HCT116 (cell line): ENCODE measurements at regions not wholly inside any gene's neighbourhood (a gene's known extent, or its start where the extent isn't known, plus 50 kb on each side); places are given as distances from the start of the nearest gene placed in this dataset.

Source experiments
- ATAC-seq: fragments of 200-7000 bp; cut with Tn5 transposase; 2 replicates; pipeline ENCODE4 v1.9.1; 2020; ENCODE audit warnings: mild to moderate bottlenecking, moderate library complexity
- BruUV-seq: library from RNA; stranded (reverse); fragments of 400-500 nt; replicated peaks from 2 replicates; lab custom pipeline; 2021; lab: Mats Ljungman, UMichigan
- CTCF ChIA-PET: fragments of 300-600 bp; sonication (Branson Sonifier 250); formaldehyde crosslinking; loops from one replicate; lab custom pipeline; 2021; ENCODE audit warnings: antibody characterized with exemption; lab: Charles Lee
- POLR2A ChIA-PET: fragments of 300-600, 350-600 bp; sonication (Branson Sonifier 250); formaldehyde crosslinking; loops from one replicate; lab custom pipeline; 2021; ENCODE audit warnings: antibody characterized with exemption; lab: Charles Lee
- RAD21 ChIA-PET, 2 experiments: fragments of 300-600 bp; sonication (Branson Sonifier 250); formaldehyde crosslinking; loops; one replicate each; lab custom pipeline; 2023; ENCODE audit warnings: low total read pairs in 2 of 2; ENCODE audit not compliant: uncharacterized antibody in 2 of 2, unreplicated experiment in 2 of 2, low non-redundant PET in 1 of 2; lab: Charles Lee
- DNase-seq: peaks from one replicate; pipeline ENCODE4 v3.0.0-alpha.2; 2010; ENCODE audit warnings: low read depth, low spot score
- H2AFZ ChIP-seq: fragments of 200-600 bp; shearing (Covaris generic), sonication (generic); 2 replicates; pipeline ENCODE4 v1.6.1; 2017; ENCODE audit warnings: low read depth, mixed run types, mixed read lengths, antibody characterized with exemption, low read length; ENCODE audit not compliant: poor library complexity, severe bottlenecking
- H3K27ac ChIP-seq: 2 replicates; pipeline ENCODE4 v1.5.1; 2012; ENCODE audit warnings: low read depth, low read length
- H3K27me3 ChIP-seq: fragments of 200-600 bp; sonication (generic); 2 replicates; pipeline ENCODE4 v1.6.1; 2016; ENCODE audit warnings: mixed run types, low read length, mixed read lengths; ENCODE audit not compliant: insufficient read depth
- H3K36me3 ChIP-seq, 2 experiments: fragments of 200-500 bp in 1 of 2; fragments of 200-600 bp in 1 of 2; sonication (Bioruptor generic) in 1 of 2; sonication (generic) in 1 of 2; 2 replicates each; pipeline versions ENCODE4 v1.5.1 to v1.6.1; 2014 to 2016; ENCODE audit warnings: low read length in 2 of 2, inconsistent platforms in 1 of 2, mixed read lengths in 1 of 2, mixed run types in 1 of 2; ENCODE audit not compliant: insufficient read depth in 2 of 2, control insufficient read depth in 1 of 2
- H3K4me1 ChIP-seq, 2 experiments: fragments of 200-600 bp in 1 of 2; sonication (generic) in 1 of 2; 2 replicates each; pipeline versions ENCODE4 v1.5.1 to v1.6.1; 2012 to 2017; ENCODE audit warnings: low read length in 2 of 2, inconsistent platforms in 1 of 2, mild to moderate bottlenecking in 1 of 2, mixed read lengths in 1 of 2, mixed run types in 1 of 2, moderate library complexity in 1 of 2; ENCODE audit not compliant: insufficient read depth in 2 of 2, control insufficient read depth in 1 of 2
- H3K4me2 ChIP-seq: fragments of 200-600 bp; sonication (generic); 2 replicates; pipeline ENCODE4 v1.6.1; 2017; ENCODE audit warnings: mixed run types, low read length, mixed read lengths
- H3K4me3 ChIP-seq, 2 experiments: fragments of 200-600 bp in 1 of 2; sonication (generic) in 1 of 2; replicated peaks in 1 of 2; 2 replicates each; pipeline ENCODE4 v1.5.1; 2011 to 2016; ENCODE audit warnings: low read length in 2 of 2, control low read depth in 1 of 2, low read depth in 1 of 2, mild to moderate bottlenecking in 1 of 2, mixed read lengths in 1 of 2, mixed run types in 1 of 2
- H3K79me2 ChIP-seq: fragments of 200-600 bp; sonication (generic); 2 replicates; pipeline ENCODE4 v1.6.1; 2017; ENCODE audit warnings: mild to moderate bottlenecking, mixed run types, low read length, moderate library complexity, mixed read lengths; ENCODE audit not compliant: insufficient read depth
- H3K9ac ChIP-seq: fragments of 200-600 bp; sonication (generic); 2 replicates; pipeline ENCODE4 v1.6.1; 2016; ENCODE audit warnings: low read length, mixed read lengths
- H3K9me2 ChIP-seq: fragments of 200-600 bp; sonication (generic), shearing (Covaris generic); 2 replicates; pipeline ENCODE4 v1.6.1; 2017; ENCODE audit warnings: mixed run types, mild to moderate bottlenecking, moderate library complexity; ENCODE audit not compliant: insufficient read depth
- H3K9me3 ChIP-seq, 2 experiments: fragments of 200-500 bp in 1 of 2; fragments of 200-600 bp in 1 of 2; sonication (Bioruptor generic) in 1 of 2; sonication (generic) in 1 of 2; 2 replicates each; pipeline ENCODE4 v1.6.1; 2014 to 2017; ENCODE audit warnings: low read length in 2 of 2, mixed read lengths in 2 of 2, inconsistent platforms in 1 of 2, low read depth in 1 of 2, mild to moderate bottlenecking in 1 of 2, mixed run types in 1 of 2, moderate library complexity in 1 of 2; ENCODE audit not compliant: control insufficient read depth in 1 of 2, insufficient read depth in 1 of 2
- H4K20me1 ChIP-seq: fragments of 200-600 bp; sonication (generic), shearing (Covaris generic); 2 replicates; pipeline ENCODE4 v1.6.1; 2017; ENCODE audit warnings: mixed run types, mild to moderate bottlenecking, moderate library complexity; ENCODE audit not compliant: insufficient read depth
- ATF3 ChIP-seq: IDR thresholded peaks from 2 replicates; pipeline ENCODE4 v1.6.1; 2012
- CEBPB ChIP-seq: IDR thresholded peaks from 2 replicates; pipeline ENCODE4 v1.6.1; 2012; ENCODE audit warnings: low read depth
- EGR1 ChIP-seq: IDR thresholded peaks from 2 replicates; pipeline ENCODE4 v1.6.1; 2012; ENCODE audit warnings: low read depth
- ELF1 ChIP-seq: IDR thresholded peaks from 2 replicates; pipeline ENCODE4 v1.6.1; 2012; ENCODE audit warnings: low read depth, borderline replicate concordance
- EZH2phosphoT487 ChIP-seq: fragments of 200-600 bp; IDR thresholded peaks from 2 replicates; pipeline ENCODE4 v1.6.1; 2018; ENCODE audit warnings: antibody characterized with exemption, borderline replicate concordance
- JUND ChIP-seq: IDR thresholded peaks from 2 replicates; pipeline ENCODE4 v1.6.1; 2012
- POLR2A ChIP-seq: IDR thresholded peaks from 2 replicates; pipeline ENCODE4 v1.7.0; 2011; ENCODE audit warnings: borderline replicate concordance; ENCODE audit not compliant: insufficient read depth, insufficient read length; ENCODE audit errors: extremely low read depth
- POLR2AphosphoS5 ChIP-seq: IDR thresholded peaks from 2 replicates; pipeline ENCODE4 v1.6.1; 2011; ENCODE audit warnings: mild to moderate bottlenecking, low read depth, low read length, moderate library complexity
- RAD21 ChIP-seq: IDR thresholded peaks from 2 replicates; pipeline ENCODE4 v1.6.1; 2012; ENCODE audit warnings: low read depth, mild to moderate bottlenecking
- REST ChIP-seq: IDR thresholded peaks from 2 replicates; pipeline ENCODE4 v1.6.1; 2012; ENCODE audit warnings: low read depth
- SIN3A ChIP-seq: IDR thresholded peaks from 2 replicates; pipeline ENCODE4 v1.6.1; 2012; ENCODE audit warnings: low read depth
- SP1 ChIP-seq: IDR thresholded peaks from 2 replicates; pipeline ENCODE4 v1.6.1; 2012; ENCODE audit warnings: low read depth
- SRF ChIP-seq: IDR thresholded peaks from 2 replicates; pipeline ENCODE4 v1.6.1; 2012; ENCODE audit warnings: low read depth
- TCF7L2 ChIP-seq: IDR thresholded peaks from 2 replicates; pipeline ENCODE4 v1.7.0; 2011; ENCODE audit warnings: borderline replicate concordance, inconsistent platforms; ENCODE audit not compliant: insufficient read depth, insufficient read length; ENCODE audit errors: extremely low read depth
- YY1 ChIP-seq: IDR thresholded peaks from 2 replicates; pipeline ENCODE4 v1.6.1; 2011; ENCODE audit warnings: low read length, low read depth, moderate library complexity, mild to moderate bottlenecking; ENCODE audit not compliant: insufficient replicate concordance; ENCODE audit errors: extremely low read depth
- ZFX ChIP-seq: fragments of 450-650 bp; IDR thresholded peaks from 2 replicates; pipeline ENCODE4 v1.6.1; 2017
- ZNF274 ChIP-seq: fragments of 200-500 bp; sonication (Bioruptor generic); IDR thresholded peaks from 2 replicates; pipeline ENCODE4 v1.6.1; 2014; ENCODE audit warnings: mild to moderate bottlenecking, low read depth, low read length, inconsistent platforms
- intact Hi-C: fragments of 100-400 bp; cut with micrococcal nuclease; formaldehyde crosslinking; loops from 2 replicates; pipeline ENCODE4 v1.10.0; 2022
- TF ChIP-seq, protein P1 (sequence below): IDR thresholded peaks from 2 replicates; pipeline ENCODE4 v1.6.1; 2011; ENCODE audit warnings: mild to moderate bottlenecking, low read length, moderate library complexity; ENCODE audit not compliant: insufficient replicate concordance; ENCODE audit errors: extremely low read depth
- TF ChIP-seq, protein P2 (sequence below), 3 experiments: fragments of 200-600 bp in 1 of 3; sonication (generic) in 1 of 3; IDR thresholded peaks in 2 of 3; conservative IDR thresholded peaks in 1 of 3; 2 replicates each; pipeline ENCODE4 v1.5.1; 2012 to 2017; ENCODE audit warnings: low read depth in 2 of 3, low read length in 2 of 3, antibody characterized with exemption in 1 of 3, borderline replicate concordance in 1 of 3, control low read depth in 1 of 3, mild to moderate bottlenecking in 1 of 3, mixed read lengths in 1 of 3, mixed run types in 1 of 3, moderate library complexity in 1 of 3; ENCODE audit not compliant: insufficient read depth in 1 of 3

GRCh38 chr6:117205876-117206275 lies 59.5 kb upstream of the VGLL2 start:
- Histone ChIP-seq H2AFZ (no peak overlapping the region), H3K36me3 (no peaks in the 10 kb centered on the region), H4K20me1 (no peaks in the 10 kb centered on the region), H3K4me1 (no peaks in the 10 kb centered on the region), H3K9me3 (no peaks in the 10 kb centered on the region)
- no peak for ATAC-seq
- no peak for DNase-seq
- TF ChIP-seq CEBPB (no peak), SP1 (no peak), REST (no peak), ELF1 (no peak), POLR2AphosphoS5 (no peak), TCF7L2 (no peak), SRF (no peak), ZNF274 (no peak), ZFX (no peak), RAD21 (no peak), POLR2A (no peak), SIN3A (no peak), EZH2phosphoT487 (no peak), JUND (no peak), YY1 (no peak), EGR1 (no peak), ATF3 (no peak)
- TF ChIP-seq, protein P1, sequence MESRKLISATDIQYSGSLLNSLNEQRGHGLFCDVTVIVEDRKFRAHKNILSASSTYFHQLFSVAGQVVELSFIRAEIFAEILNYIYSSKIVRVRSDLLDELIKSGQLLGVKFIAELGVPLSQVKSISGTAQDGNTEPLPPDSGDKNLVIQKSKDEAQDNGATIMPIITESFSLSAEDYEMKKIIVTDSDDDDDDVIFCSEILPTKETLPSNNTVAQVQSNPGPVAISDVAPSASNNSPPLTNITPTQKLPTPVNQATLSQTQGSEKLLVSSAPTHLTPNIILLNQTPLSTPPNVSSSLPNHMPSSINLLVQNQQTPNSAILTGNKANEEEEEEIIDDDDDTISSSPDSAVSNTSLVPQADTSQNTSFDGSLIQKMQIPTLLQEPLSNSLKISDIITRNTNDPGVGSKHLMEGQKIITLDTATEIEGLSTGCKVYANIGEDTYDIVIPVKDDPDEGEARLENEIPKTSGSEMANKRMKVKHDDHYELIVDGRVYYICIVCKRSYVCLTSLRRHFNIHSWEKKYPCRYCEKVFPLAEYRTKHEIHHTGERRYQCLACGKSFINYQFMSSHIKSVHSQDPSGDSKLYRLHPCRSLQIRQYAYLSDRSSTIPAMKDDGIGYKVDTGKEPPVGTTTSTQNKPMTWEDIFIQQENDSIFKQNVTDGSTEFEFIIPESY: no peak
- TF ChIP-seq, protein P2, sequence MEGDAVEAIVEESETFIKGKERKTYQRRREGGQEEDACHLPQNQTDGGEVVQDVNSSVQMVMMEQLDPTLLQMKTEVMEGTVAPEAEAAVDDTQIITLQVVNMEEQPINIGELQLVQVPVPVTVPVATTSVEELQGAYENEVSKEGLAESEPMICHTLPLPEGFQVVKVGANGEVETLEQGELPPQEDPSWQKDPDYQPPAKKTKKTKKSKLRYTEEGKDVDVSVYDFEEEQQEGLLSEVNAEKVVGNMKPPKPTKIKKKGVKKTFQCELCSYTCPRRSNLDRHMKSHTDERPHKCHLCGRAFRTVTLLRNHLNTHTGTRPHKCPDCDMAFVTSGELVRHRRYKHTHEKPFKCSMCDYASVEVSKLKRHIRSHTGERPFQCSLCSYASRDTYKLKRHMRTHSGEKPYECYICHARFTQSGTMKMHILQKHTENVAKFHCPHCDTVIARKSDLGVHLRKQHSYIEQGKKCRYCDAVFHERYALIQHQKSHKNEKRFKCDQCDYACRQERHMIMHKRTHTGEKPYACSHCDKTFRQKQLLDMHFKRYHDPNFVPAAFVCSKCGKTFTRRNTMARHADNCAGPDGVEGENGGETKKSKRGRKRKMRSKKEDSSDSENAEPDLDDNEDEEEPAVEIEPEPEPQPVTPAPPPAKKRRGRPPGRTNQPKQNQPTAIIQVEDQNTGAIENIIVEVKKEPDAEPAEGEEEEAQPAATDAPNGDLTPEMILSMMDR (IDR thresholded peaks at IDR 0.05 in 2 of 3, conservative IDR thresholded peaks at IDR 0.05 in 1 of 3; ENCODE audit: borderline replicate concordance in 1 of 3, insufficient read depth in 1 of 3, low read depth in 2 of 3, low read length in 2 of 3): no peak
- TF ChIP-seq, all 23 proteins: peak for 0
- Histone ChIP-seq H3K79me2 (no peaks in the 10 kb centered on the region), H3K9ac (no peak overlapping the region), H3K27me3 (no peaks in the 10 kb centered on the region), H3K27ac (no peak overlapping the region), H3K4me2 (no peak overlapping the region), H3K4me3 (no peak overlapping the region), H3K9me2 (no peaks in the 10 kb centered on the region)
- intact Hi-C loops: no loop called here
- CTCF ChIA-PET: no interaction called here
- POLR2A ChIA-PET: no interaction called here
- BruUV-seq: no TSS peak
- RAD21 ChIA-PET: no interaction called here
